DOHH2 (cell line): ENCODE measurements at regions not wholly inside any gene's neighbourhood (a gene's known extent, or its start where the extent isn't known, plus 50 kb on each side); places are given as distances from the start of the nearest gene placed in this dataset.
"Not testable (repeated sequence)": the region's sequence is repeated elsewhere in the genome, so short reads cannot be mapped to it uniquely, and the experiment has no call there.

Experiments used
- H3F3A ChIP-seq: fragments of 200-600 bp; sonication (generic), shearing (Covaris generic); 2 replicates; pipeline ENCODE4 v1.6.0; 2016; ENCODE audit warnings: antibody characterized with exemption, mild to moderate bottlenecking; ENCODE audit not compliant: control insufficient read depth, insufficient read depth
- H3K27ac ChIP-seq: fragments of 200-600 bp; sonication (generic); 2 replicates; pipeline ENCODE4 v1.5.1; 2014; ENCODE audit warnings: low read depth, mild to moderate bottlenecking, low read length, moderate library complexity
- H3K27me3 ChIP-seq: fragments of 200-600 bp; sonication (generic); 2 replicates; pipeline ENCODE4 v1.6.1; 2014; ENCODE audit warnings: mild to moderate bottlenecking, low read length, mixed read lengths; ENCODE audit not compliant: control insufficient read depth
- H3K36me3 ChIP-seq: fragments of 200-600 bp; sonication (generic); 2 replicates; pipeline ENCODE4 v1.6.1; 2014; ENCODE audit warnings: mild to moderate bottlenecking, low read length, moderate library complexity, mixed read lengths; ENCODE audit not compliant: control insufficient read depth
- H3K4me1 ChIP-seq: fragments of 200-600 bp; sonication (generic); 2 replicates; pipeline ENCODE4 v1.6.1; 2014; ENCODE audit warnings: mild to moderate bottlenecking, low read length, mixed read lengths; ENCODE audit not compliant: control insufficient read depth
- H3K4me2 ChIP-seq: fragments of 200-600 bp; sonication (generic); 2 replicates; pipeline ENCODE4 v1.6.0; 2014; ENCODE audit warnings: mild to moderate bottlenecking, low read length, moderate library complexity
- H3K4me3 ChIP-seq: fragments of 200-600 bp; sonication (generic); 2 replicates; pipeline ENCODE4 v1.5.1; 2014; ENCODE audit warnings: mild to moderate bottlenecking, low read length, mixed read lengths
- H3K79me2 ChIP-seq: fragments of 200-600 bp; sonication (generic); 2 replicates; pipeline ENCODE4 v1.6.1; 2014; ENCODE audit warnings: mild to moderate bottlenecking, low read length, mixed read lengths; ENCODE audit not compliant: control insufficient read depth
- H3K9me2 ChIP-seq: fragments of 200-600 bp; sonication (generic); replicated peaks from 2 replicates; pipeline ENCODE4 v1.6.1; 2014; ENCODE audit warnings: mild to moderate bottlenecking, low read length, mixed read lengths; ENCODE audit not compliant: control insufficient read depth
- H3K9me3 ChIP-seq: fragments of 200-600 bp; sonication (generic); 2 replicates; pipeline ENCODE4 v1.6.1; 2014; ENCODE audit warnings: antibody characterized with exemption, low read length, mixed read lengths; ENCODE audit not compliant: control insufficient read depth, insufficient read depth
- H4K20me1 ChIP-seq: fragments of 200-600 bp; sonication (generic); 2 replicates; pipeline ENCODE4 v1.6.0; 2014; ENCODE audit warnings: low read depth, mild to moderate bottlenecking, antibody characterized with exemption, low read length, moderate library complexity; ENCODE audit not compliant: control insufficient read depth, insufficient read depth
- CTCF ChIP-seq: fragments of 200-600 bp; sonication (generic); IDR thresholded peaks from one replicate; pipeline ENCODE4 v1.5.1; 2014; ENCODE audit warnings: antibody characterized with exemption, mild to moderate bottlenecking, low read depth, low read length; ENCODE audit not compliant: poor library complexity, severe bottlenecking
- EZH2phosphoT487 ChIP-seq: fragments of 200-600 bp; sonication (generic); IDR thresholded peaks from 2 replicates; pipeline ENCODE4 v1.6.1; 2017; ENCODE audit warnings: borderline replicate concordance, mild to moderate bottlenecking, antibody characterized with exemption, low read length, moderate library complexity, mixed read lengths

- Histone ChIP-seq H3K27ac (no peak overlapping the region), H3K79me2 (no peaks in the 10 kb centered on the region), H3K9me2 (no peaks in the 10 kb centered on the region), H3K4me1 (no peaks in the 10 kb centered on the region), H3K36me3 (no peaks in the 10 kb centered on the region), H3K27me3 (no peaks in the 10 kb centered on the region), H3K4me2 (no peak overlapping the region), H3F3A (no peaks in the 10 kb centered on the region), H4K20me1 (no peaks in the 10 kb centered on the region), H3K9me3 (no peaks in the 10 kb centered on the region), H3K4me3 (no peak overlapping the region)
- TF ChIP-seq EZH2phosphoT487, result no peak
- no peak for TF ChIP-seq CTCF
These were observed 213.2 kb upstream of the FKBP1C start for GRCh38 chr6:62998022-62998421.

GRCh38 chr6:62999242-62999641 is 212.0 kb upstream of the FKBP1C start:
- H3K27me3 ChIP-seq, H3K27ac ChIP-seq, H3K4me1 ChIP-seq, H3K4me3 ChIP-seq, H3K36me3 ChIP-seq, H3K9me2 ChIP-seq, H3K4me2 ChIP-seq, H4K20me1 ChIP-seq, H3K79me2 ChIP-seq, H3K9me3 ChIP-seq, H3F3A ChIP-seq: not testable (repeated sequence)

GRCh38 chr6:62999796-63000195 is 211.5 kb upstream of the FKBP1C start:
- TF ChIP-seq EZH2phosphoT487 (no peak), CTCF (no peak)
- H3F3A ChIP-seq, result no peaks in the 10 kb centered on the region
- no peak overlapping the region for H3K4me3 ChIP-seq
- H3K4me2 ChIP-seq, result no peak overlapping the region
- H3K79me2 ChIP-seq, result no peaks in the 10 kb centered on the region
- H3K27ac ChIP-seq, result no peak overlapping the region
- no peaks in the 10 kb centered on the region for H3K36me3 ChIP-seq
- no peaks in the 10 kb centered on the region for H3K9me3 ChIP-seq
- H3K9me2 ChIP-seq, result no peaks in the 10 kb centered on the region
- H3K27me3 ChIP-seq, result no peaks in the 10 kb centered on the region
- H3K4me1 ChIP-seq, result no peaks in the 10 kb centered on the region
- no peaks in the 10 kb centered on the region for H4K20me1 ChIP-seq

- H3K79me2 ChIP-seq, H3K27me3 ChIP-seq, H3K4me1 ChIP-seq, H3K36me3 ChIP-seq, H3K4me3 ChIP-seq, H3F3A ChIP-seq, H3K4me2 ChIP-seq, H3K9me3 ChIP-seq, H3K9me2 ChIP-seq, H4K20me1 ChIP-seq, H3K27ac ChIP-seq: not testable (repeated sequence)
These were observed 205.3 kb upstream of the FKBP1C start for GRCh38 chr6:63006018-63006417.

GRCh38 chr6:63010962-63011361 is 200.3 kb upstream of the FKBP1C start:
- H3K27me3 ChIP-seq, H3K4me2 ChIP-seq, H3K9me3 ChIP-seq, H3K4me1 ChIP-seq, H3F3A ChIP-seq, H3K4me3 ChIP-seq, H3K79me2 ChIP-seq, H3K27ac ChIP-seq, H3K9me2 ChIP-seq, H3K36me3 ChIP-seq, H4K20me1 ChIP-seq: not testable (repeated sequence)
